Left lung (tissue), 4 donors: ENCODE measurements at regions not wholly inside any gene's neighbourhood (a gene's known extent, or its start where the extent isn't known, plus 50 kb on each side); places are given as distances from the start of the nearest gene placed in this dataset.

Experiments used
- ATAC-seq: fragments of 200-7000 bp; cut with Tn5 transposase; one replicate; pipeline ENCODE4 v1.9.1; 2020; ENCODE audit warnings: moderate library complexity
- DNase-seq, 4 donors: peaks; one replicate each; pipeline ENCODE4 v3.0.0-alpha.2; 2013 to 2020
- H3K27ac ChIP-seq, 2 donors: fragments of 200-600 bp; sonication (generic) in 1 of 2; one replicate each; pipeline versions ENCODE4 v1.5.0 to v1.8.0; 2020 to 2021
- H3K27me3 ChIP-seq, 2 donors: fragments of 200-600 bp; sonication (generic) in 1 of 2; one replicate each; pipeline versions ENCODE4 v1.5.0 to v1.8.0; 2020 to 2021
- H3K36me3 ChIP-seq, 2 donors: fragments of 200-600 bp; sonication (generic) in 1 of 2; one replicate each; pipeline versions ENCODE4 v1.5.0 to v1.8.0; 2020 to 2021
- H3K4me1 ChIP-seq, 2 donors: fragments of 200-600 bp; one replicate each; pipeline ENCODE4 v1.8.0; 2021
- H3K4me3 ChIP-seq, 2 donors: fragments of 200-600 bp; sonication (generic) in 1 of 2; one replicate each; pipeline versions ENCODE4 v1.5.0 to v1.8.0; 2020 to 2021; ENCODE audit warnings: mild to moderate bottlenecking in 1 of 2
- H3K9me3 ChIP-seq, 2 donors: fragments of 200-600 bp; sonication (generic) in 1 of 2; one replicate each; pipeline versions ENCODE4 v1.5.0 to v1.8.0; 2020 to 2021
- intact Hi-C, 2 donors: fragments of 100-400 bp; cut with DNase I; formaldehyde crosslinking; loops; one replicate each; pipeline versions ENCODE4 v1.11.2 to v1.14.2; 2022
- TF ChIP-seq, protein P1 (sequence below), 2 donors: fragments of 200-600 bp; sonication (generic) in 1 of 2; IDR thresholded peaks; one replicate each; pipeline versions ENCODE4 v1.5.0 to v1.8.0; 2021; ENCODE audit warnings: antibody characterized with exemption in 2 of 2
- donor health status: DM: no; HTN: yes; CAD: no.
- donor health status: DM: no; HTN: no; CAD: no.

DNA sequence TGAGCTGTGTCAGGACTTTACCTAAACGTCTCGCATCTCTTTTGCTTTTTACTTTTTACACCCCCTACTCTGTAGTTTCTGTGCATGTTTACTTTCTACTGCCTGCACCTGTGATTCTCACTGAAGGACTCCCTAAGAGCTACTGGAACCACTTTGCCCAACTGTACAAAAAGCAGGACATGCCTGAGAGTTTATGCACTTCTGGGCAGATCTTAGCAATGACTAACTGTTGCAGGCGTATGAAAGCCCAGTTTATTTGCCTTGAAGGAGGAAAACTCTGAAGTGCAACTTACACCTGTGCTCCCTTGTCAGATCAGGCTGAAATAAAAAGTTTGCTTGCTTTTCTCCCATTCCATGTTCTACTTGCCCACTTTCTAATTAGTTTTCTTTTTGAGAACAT is 467.0 kb upstream of the USP24 start:
- no peaks in the 10 kb centered on the region for H3K27me3 ChIP-seq
- H3K27ac ChIP-seq = no peak overlapping the region
- TF ChIP-seq, protein P1, sequence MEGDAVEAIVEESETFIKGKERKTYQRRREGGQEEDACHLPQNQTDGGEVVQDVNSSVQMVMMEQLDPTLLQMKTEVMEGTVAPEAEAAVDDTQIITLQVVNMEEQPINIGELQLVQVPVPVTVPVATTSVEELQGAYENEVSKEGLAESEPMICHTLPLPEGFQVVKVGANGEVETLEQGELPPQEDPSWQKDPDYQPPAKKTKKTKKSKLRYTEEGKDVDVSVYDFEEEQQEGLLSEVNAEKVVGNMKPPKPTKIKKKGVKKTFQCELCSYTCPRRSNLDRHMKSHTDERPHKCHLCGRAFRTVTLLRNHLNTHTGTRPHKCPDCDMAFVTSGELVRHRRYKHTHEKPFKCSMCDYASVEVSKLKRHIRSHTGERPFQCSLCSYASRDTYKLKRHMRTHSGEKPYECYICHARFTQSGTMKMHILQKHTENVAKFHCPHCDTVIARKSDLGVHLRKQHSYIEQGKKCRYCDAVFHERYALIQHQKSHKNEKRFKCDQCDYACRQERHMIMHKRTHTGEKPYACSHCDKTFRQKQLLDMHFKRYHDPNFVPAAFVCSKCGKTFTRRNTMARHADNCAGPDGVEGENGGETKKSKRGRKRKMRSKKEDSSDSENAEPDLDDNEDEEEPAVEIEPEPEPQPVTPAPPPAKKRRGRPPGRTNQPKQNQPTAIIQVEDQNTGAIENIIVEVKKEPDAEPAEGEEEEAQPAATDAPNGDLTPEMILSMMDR (IDR thresholded peaks at IDR 0.05) = no peak
- peaks cover 0 to 2% of the 10 kb centered on the region in 2 donors for H3K9me3 ChIP-seq
- H3K36me3 ChIP-seq = no peaks in the 10 kb centered on the region
- ATAC-seq = peak; percentile 95
- no peak for DNase-seq
- no peaks in the 10 kb centered on the region for H3K4me1 ChIP-seq
- intact Hi-C loops = no loop called here
- no peak overlapping the region for H3K4me3 ChIP-seq

DNA sequence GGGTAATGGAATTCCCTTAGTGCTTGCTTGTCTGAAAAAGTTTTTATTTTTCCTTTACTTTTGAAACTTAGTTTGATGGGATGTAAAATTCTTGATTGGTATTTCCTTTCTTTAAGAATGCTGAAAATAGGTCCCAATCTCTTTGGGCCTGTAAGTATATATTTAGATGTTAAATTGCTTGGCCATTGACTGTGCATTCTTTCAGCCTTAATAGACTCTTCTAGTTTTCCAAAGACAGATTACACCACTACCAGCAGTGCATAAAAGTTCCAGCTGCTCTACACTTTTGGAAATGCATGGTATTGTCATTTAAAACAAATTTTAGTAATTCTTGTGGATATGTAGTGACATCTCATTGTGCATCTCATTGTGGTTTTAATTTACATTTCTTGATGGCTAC is 464.8 kb upstream of the USP24 start:
- TF ChIP-seq, protein P1 (IDR thresholded peaks at IDR 0.05) = no peak
- Histone ChIP-seq H3K27ac (no peak overlapping the region), H3K9me3 (peaks cover 0 to 2% of the 10 kb centered on the region in 2 donors), H3K4me1 (no peaks in the 10 kb centered on the region), H3K27me3 (no peaks in the 10 kb centered on the region), H3K36me3 (no peaks in the 10 kb centered on the region), H3K4me3 (no peak overlapping the region)
- intact Hi-C loops = no loop called here
- DNase-seq (no peak), ATAC-seq (no peak)

DNA sequence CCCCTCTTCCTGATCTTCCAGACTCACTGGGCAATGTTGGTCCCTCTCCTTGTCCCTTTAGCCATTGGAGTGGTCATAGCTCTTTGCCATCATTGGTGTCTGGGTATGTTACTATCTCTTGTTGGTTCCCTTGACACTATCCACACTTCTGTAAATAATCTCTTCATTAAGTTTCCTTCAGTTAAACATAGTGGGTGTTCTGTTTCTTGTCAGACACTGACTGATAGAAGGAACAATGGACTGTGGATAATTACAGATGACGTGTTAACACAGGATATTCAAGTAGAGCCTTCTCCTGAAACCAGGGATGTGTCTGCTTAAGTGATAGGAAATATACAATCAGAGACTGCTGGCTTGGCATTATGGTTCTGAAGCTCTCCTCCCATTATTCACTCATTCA is 458.3 kb upstream of the USP24 start:
- Histone ChIP-seq H3K27ac (no peak overlapping the region), H3K27me3 (no peaks in the 10 kb centered on the region), H3K4me1 (no peaks in the 10 kb centered on the region), H3K4me3 (no peak overlapping the region), H3K9me3 (no peaks in the 10 kb centered on the region), H3K36me3 (no peaks in the 10 kb centered on the region)
- intact Hi-C loops = no loop called here
- ATAC-seq (no peak), DNase-seq (no peak)
- TF ChIP-seq, protein P1 (IDR thresholded peaks at IDR 0.05) = no peak

DNA sequence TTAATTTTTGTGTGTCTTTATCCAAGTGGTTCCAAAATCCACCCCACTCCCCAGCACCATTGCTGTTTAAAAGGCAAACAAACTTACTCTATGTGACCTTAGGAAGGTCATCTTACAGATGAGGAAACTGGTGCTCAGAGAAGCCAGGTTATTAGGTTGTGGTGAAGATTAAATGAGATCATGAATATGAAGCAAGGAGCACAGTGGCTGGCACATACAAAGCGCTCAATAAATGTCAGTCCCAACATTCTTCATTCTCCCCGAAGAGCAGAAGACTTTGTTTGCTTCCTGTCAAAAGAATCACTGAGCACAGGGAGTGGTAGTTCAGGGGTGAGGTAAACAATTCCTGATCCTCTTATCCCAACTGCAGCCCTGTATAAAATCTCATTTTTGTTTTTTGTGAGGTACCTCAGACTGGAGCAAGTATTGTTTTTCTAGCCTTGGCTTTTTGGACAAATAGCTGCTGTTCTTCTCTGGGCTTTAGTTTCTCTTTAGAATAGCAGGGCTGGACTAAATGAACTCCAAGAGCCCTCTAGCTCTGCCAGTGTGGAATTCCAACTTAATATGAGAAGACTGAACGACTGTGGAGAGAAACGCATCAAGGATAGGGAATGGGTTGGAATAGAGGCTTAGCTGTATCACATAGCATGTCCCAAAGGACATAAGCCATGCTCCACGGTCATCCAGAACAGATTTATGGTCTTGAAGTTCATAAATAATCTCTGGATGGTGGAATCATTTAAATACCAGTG is 455.3 kb upstream of the USP24 start:
- intact Hi-C loops = no loop called here
- ATAC-seq (peak; percentile 42), DNase-seq (peak in 1 of 4 donors; percentile 34)
- H3K4me1 ChIP-seq = no peaks in the 10 kb centered on the region
- no peaks in the 10 kb centered on the region for H3K9me3 ChIP-seq
- no peaks in the 10 kb centered on the region for H3K27me3 ChIP-seq
- no peak overlapping the region for H3K4me3 ChIP-seq
- H3K27ac ChIP-seq = no peak overlapping the region
- no peaks in the 10 kb centered on the region for H3K36me3 ChIP-seq
- TF ChIP-seq, protein P1 (IDR thresholded peaks at IDR 0.05) = no peak

DNA sequence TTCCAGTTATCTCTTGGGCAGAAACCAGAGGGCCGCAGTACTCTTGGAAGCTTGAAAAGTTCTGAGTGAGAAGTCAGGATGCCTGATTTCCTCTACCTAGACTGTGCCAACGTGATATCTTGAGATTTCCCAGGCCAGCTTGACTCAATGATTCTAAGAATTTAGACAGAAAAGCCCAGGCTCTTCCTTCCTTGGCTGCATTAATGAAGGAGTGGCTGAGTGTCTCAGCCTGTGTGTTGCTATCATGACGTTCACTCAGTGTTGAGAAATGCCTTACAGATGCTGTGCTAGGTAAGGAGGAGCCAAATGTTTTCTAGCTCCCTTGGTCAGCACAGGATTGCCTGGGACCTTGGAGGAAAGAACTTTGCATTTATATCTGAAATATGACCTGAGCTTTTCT is 454.1 kb upstream of the USP24 start:
- Histone ChIP-seq H3K9me3 (no peaks in the 10 kb centered on the region), H3K27ac (no peak overlapping the region), H3K36me3 (no peaks in the 10 kb centered on the region), H3K4me3 (no peak overlapping the region), H3K4me1 (no peaks in the 10 kb centered on the region), H3K27me3 (no peaks in the 10 kb centered on the region)
- intact Hi-C loops = no loop called here
- TF ChIP-seq, protein P1 (IDR thresholded peaks at IDR 0.05) = no peak
- DNase-seq (peak in 1 of 4 donors; percentile 68), ATAC-seq (peak; percentile 31)
